Astrocyte (in vitro differentiated cells and primary cell): ENCODE measurements at regions not wholly inside any gene's neighbourhood (a gene's known extent, or its start where the extent isn't known, plus 50 kb on each side); places are given as distances from the start of the nearest gene placed in this dataset.

Source experiments
- DNase-seq: peaks from one replicate; pipeline ENCODE4 v3.0.0-alpha.2; 2010; ENCODE audit warnings: low read depth
- FAIRE-seq: peaks from 2 replicates; lab custom pipeline; 2011; peaks lifted over from hg19 to GRCh38; lab: Jason Lieb, UNC
- H2AFZ ChIP-seq: 2 replicates; pipeline ENCODE4 v1.6.0; 2012; ENCODE audit warnings: low read depth, low read length, inconsistent platforms
- H3K27ac ChIP-seq: 2 replicates; pipeline ENCODE4 v1.5.1; 2011; ENCODE audit warnings: low read depth, low read length, inconsistent platforms
- H3K27me3 ChIP-seq: 2 replicates; pipeline ENCODE4 v1.6.0; 2011; ENCODE audit warnings: low read length, inconsistent platforms; ENCODE audit not compliant: insufficient read depth
- H3K36me3 ChIP-seq: 2 replicates; pipeline ENCODE4 v1.5.1; 2011; ENCODE audit warnings: low read length, inconsistent platforms; ENCODE audit not compliant: insufficient read depth
- H3K4me1 ChIP-seq: 2 replicates; pipeline ENCODE4 v1.5.1; 2011; ENCODE audit warnings: low read length, inconsistent platforms; ENCODE audit not compliant: insufficient read depth
- H3K4me2 ChIP-seq: 2 replicates; pipeline ENCODE4 v1.6.0; 2012; ENCODE audit warnings: low read length, inconsistent platforms
- H3K4me3 ChIP-seq: 2 replicates; pipeline ENCODE4 v1.5.1; 2011; ENCODE audit warnings: low read depth, mild to moderate bottlenecking, low read length, inconsistent platforms; ENCODE audit not compliant: insufficient read depth
- H3K79me2 ChIP-seq: 2 replicates; pipeline ENCODE4 v1.6.0; 2012; ENCODE audit warnings: mild to moderate bottlenecking, low read length, inconsistent platforms; ENCODE audit not compliant: insufficient read depth
- H3K9ac ChIP-seq: 2 replicates; pipeline ENCODE4 v1.6.0; 2012; ENCODE audit warnings: mild to moderate bottlenecking, low read length, inconsistent platforms
- H3K9me3 ChIP-seq: 2 replicates; pipeline ENCODE4 v1.5.1; 2012; ENCODE audit warnings: low read depth, mild to moderate bottlenecking, low read length, inconsistent platforms; ENCODE audit not compliant: insufficient read depth
- H4K20me1 ChIP-seq: 2 replicates; pipeline ENCODE4 v1.6.0; 2012; ENCODE audit warnings: low read length, inconsistent platforms; ENCODE audit not compliant: insufficient read depth
- H3K27ac Mint-ChIP-seq: one replicate; pipeline ENCODE4 v1.8.0; 2021; ENCODE audit warnings: mild to moderate bottlenecking, mixed read lengths; ENCODE audit not compliant: unreplicated experiment
- H3K27me3 Mint-ChIP-seq: one replicate; pipeline ENCODE4 v1.8.0; 2021; ENCODE audit warnings: low read depth, mixed read lengths; ENCODE audit not compliant: unreplicated experiment
- H3K36me3 Mint-ChIP-seq: one replicate; pipeline ENCODE4 v1.8.0; 2021; ENCODE audit warnings: low read depth, mixed read lengths; ENCODE audit not compliant: unreplicated experiment
- H3K4me1 Mint-ChIP-seq: one replicate; pipeline ENCODE4 v1.8.0; 2021; ENCODE audit warnings: low read depth, mixed read lengths; ENCODE audit not compliant: unreplicated experiment
- H3K4me3 Mint-ChIP-seq: one replicate; pipeline ENCODE4 v1.8.0; 2021; ENCODE audit warnings: mild to moderate bottlenecking, moderate library complexity, mixed read lengths; ENCODE audit not compliant: unreplicated experiment
- H3K9me3 Mint-ChIP-seq: one replicate; pipeline ENCODE4 v1.8.0; 2021; ENCODE audit warnings: mild to moderate bottlenecking, mixed read lengths; ENCODE audit not compliant: unreplicated experiment
- CTCF ChIP-seq: IDR thresholded peaks from 2 replicates; pipeline ENCODE4 v1.5.1; 2011; ENCODE audit warnings: low read depth, mild to moderate bottlenecking, inconsistent platforms, low read length, moderate library complexity; ENCODE audit not compliant: insufficient read depth
- EZH2 ChIP-seq: IDR thresholded peaks from 2 replicates; pipeline ENCODE4 v1.6.1; 2012; ENCODE audit warnings: mild to moderate bottlenecking, low read length, inconsistent platforms; ENCODE audit not compliant: insufficient read depth

- no peak overlapping the region for H3K9ac ChIP-seq
- H3K27me3 ChIP-seq, result no peaks in the 10 kb centered on the region
- H3K27ac ChIP-seq, result no peak overlapping the region
- Mint-ChIP-seq H3K4me3 (no peak overlapping the region), H3K27ac (no peak overlapping the region), H3K36me3 (no peaks in the 10 kb centered on the region), H3K27me3 (peaks cover 3% of the 10 kb centered on the region), H3K9me3 (peaks cover 3% of the 10 kb centered on the region), H3K4me1 (no peaks in the 10 kb centered on the region)
- no peaks in the 10 kb centered on the region for H3K36me3 ChIP-seq
- no peak for TF ChIP-seq CTCF
- TF ChIP-seq EZH2, result no peak
- DNase-seq, result no peak
- H4K20me1 ChIP-seq, result no peaks in the 10 kb centered on the region
- no peak overlapping the region for H3K4me2 ChIP-seq
- H3K4me3 ChIP-seq, result no peak overlapping the region
- no peaks in the 10 kb centered on the region for H3K79me2 ChIP-seq
- no peak overlapping the region for H2AFZ ChIP-seq
- FAIRE-seq, result no peak
- H3K9me3 ChIP-seq, result no peaks in the 10 kb centered on the region
- no peaks in the 10 kb centered on the region for H3K4me1 ChIP-seq
These were observed 66.2 kb upstream of the GAS1 start for GRCh38 chr9:87013490-87013889.

DNA sequence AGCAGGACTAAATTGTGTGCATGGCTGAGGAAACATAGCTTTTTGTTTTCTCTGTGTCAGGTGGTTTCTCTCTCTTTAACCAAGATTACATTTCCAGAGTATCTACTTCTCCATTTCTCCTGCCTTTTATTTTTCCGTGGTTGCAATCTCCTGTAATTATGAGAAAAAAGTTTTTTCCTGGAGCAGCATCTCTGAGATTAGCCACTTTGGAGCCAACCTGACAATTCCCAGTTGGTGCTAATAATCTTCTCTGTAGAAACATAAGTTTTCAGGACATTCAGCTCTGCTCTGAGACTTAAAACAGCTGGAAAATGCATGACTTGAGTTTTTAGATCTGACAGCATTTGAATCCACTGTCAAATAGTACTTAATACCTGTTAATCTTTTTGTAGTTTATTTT, 67.1 kb upstream of the GAS1 start:
- Mint-ChIP-seq H3K27ac (no peak overlapping the region), H3K4me1 (no peaks in the 10 kb centered on the region), H3K27me3 (peaks cover 3% of the 10 kb centered on the region), H3K36me3 (no peaks in the 10 kb centered on the region), H3K9me3 (peaks cover 3% of the 10 kb centered on the region), H3K4me3 (no peak overlapping the region)
- DNase-seq (no peak), FAIRE-seq (no peak)
- no peak for TF ChIP-seq EZH2
- TF ChIP-seq CTCF, result no peak
- H3K9ac ChIP-seq, result no peak overlapping the region
- no peaks in the 10 kb centered on the region for H3K27me3 ChIP-seq
- H3K4me3 ChIP-seq, result no peak overlapping the region
- H3K27ac ChIP-seq, result no peak overlapping the region
- H3K9me3 ChIP-seq, result no peaks in the 10 kb centered on the region
- no peak overlapping the region for H2AFZ ChIP-seq
- H3K36me3 ChIP-seq, result no peaks in the 10 kb centered on the region
- no peaks in the 10 kb centered on the region for H3K4me1 ChIP-seq
- no peak overlapping the region for H3K4me2 ChIP-seq
- no peaks in the 10 kb centered on the region for H4K20me1 ChIP-seq
- no peaks in the 10 kb centered on the region for H3K79me2 ChIP-seq

GRCh38 chr9:87016681-87017080, 69.4 kb upstream of the GAS1 start:
- Histone ChIP-seq H4K20me1 (no peaks in the 10 kb centered on the region), H2AFZ (no peak overlapping the region), H3K9ac (no peak overlapping the region), H3K9me3 (no peaks in the 10 kb centered on the region), H3K4me2 (no peak overlapping the region), H3K4me3 (no peak overlapping the region), H3K27me3 (no peaks in the 10 kb centered on the region), H3K79me2 (no peaks in the 10 kb centered on the region), H3K27ac (no peak overlapping the region), H3K36me3 (no peaks in the 10 kb centered on the region), H3K4me1 (no peaks in the 10 kb centered on the region)
- H3K4me1 Mint-ChIP-seq, result no peaks in the 10 kb centered on the region
- H3K27ac Mint-ChIP-seq, result no peak overlapping the region
- DNase-seq, result no peak
- H3K4me3 Mint-ChIP-seq, result no peak overlapping the region
- no peak for TF ChIP-seq EZH2
- TF ChIP-seq CTCF, result no peak
- peaks cover 3% of the 10 kb centered on the region for H3K9me3 Mint-ChIP-seq
- no peak for FAIRE-seq
- peaks cover 3% of the 10 kb centered on the region for H3K27me3 Mint-ChIP-seq
- H3K36me3 Mint-ChIP-seq, result no peaks in the 10 kb centered on the region
